CD4-positive, alpha-beta T cell (primary cell): ENCODE measurements at regions not wholly inside any gene's neighbourhood (a gene's known extent, or its start where the extent isn't known, plus 50 kb on each side); places are given as distances from the start of the nearest gene placed in this dataset.

Experiments used
- ATAC-seq: fragments of 200-7000 bp; cut with Tn5 transposase; one replicate; pipeline ENCODE4 v1.10.0; 2022; ENCODE audit warnings: mild to moderate bottlenecking; ENCODE audit not compliant: poor library complexity
- CTCF ChIA-PET: fragments of 350-600 bp; sonication (Branson Sonifier 250); formaldehyde crosslinking; loops from one replicate; lab custom pipeline; 2021; ENCODE audit warnings: antibody characterized with exemption, inconsistent platforms; lab: Charles Lee
- POLR2A ChIA-PET: fragments of 350-600 bp; sonication (Branson Sonifier 250); formaldehyde crosslinking; loops from one replicate; lab custom pipeline; 2021; ENCODE audit warnings: antibody characterized with exemption, inconsistent platforms; lab: Charles Lee
- DNase-seq, 14 experiments: peaks; one replicate each; pipeline ENCODE4 v3.0.0-alpha.2; 2013 to 2020; ENCODE audit warnings: mixed read lengths in 2 of 14
- H3K27ac ChIP-seq, 2 donors: one replicate each; pipeline versions ENCODE4 v1.5.1 to v1.7.0; 2013; ENCODE audit warnings: low read length in 2 of 2, low read depth in 1 of 2, mild to moderate bottlenecking in 1 of 2
- H3K27me3 ChIP-seq, 2 experiments: 1 replicate in 1 of 2; 2 replicates in 1 of 2; pipeline versions ENCODE4 v1.6.1 to v1.7.0; 2013; ENCODE audit warnings: low read length in 2 of 2, control low read depth in 1 of 2, mild to moderate bottlenecking in 1 of 2, moderate library complexity in 1 of 2; ENCODE audit not compliant: insufficient read depth in 2 of 2, control insufficient read depth in 1 of 2
- H3K36me3 ChIP-seq: one replicate; pipeline ENCODE4 v1.6.1; 2013; ENCODE audit warnings: low read length, control low read depth; ENCODE audit not compliant: insufficient read depth
- H3K4me1 ChIP-seq: one replicate; pipeline ENCODE4 v1.6.1; 2013; ENCODE audit warnings: low read length, control low read depth; ENCODE audit not compliant: insufficient read depth
- H3K4me3 ChIP-seq: one replicate; pipeline ENCODE4 v1.5.1; 2013; ENCODE audit warnings: mild to moderate bottlenecking, low read length, moderate library complexity
- H3K9me3 ChIP-seq, 2 experiments: 1 replicate in 1 of 2; 2 replicates in 1 of 2; pipeline versions ENCODE4 v1.6.1 to v1.7.0; 2013; ENCODE audit warnings: low read length in 2 of 2, mild to moderate bottlenecking in 2 of 2, control low read depth in 1 of 2, moderate library complexity in 1 of 2; ENCODE audit not compliant: control insufficient read depth in 1 of 2, insufficient read depth in 1 of 2
- H3K27ac Mint-ChIP-seq: one replicate; pipeline ENCODE4 v1.8.0; 2020; ENCODE audit warnings: mixed read lengths
- H3K27me3 Mint-ChIP-seq: one replicate; pipeline ENCODE4 v1.8.0; 2021; ENCODE audit warnings: mixed read lengths
- H3K36me3 Mint-ChIP-seq: one replicate; pipeline ENCODE4 v1.8.0; 2021; ENCODE audit warnings: low read depth, mixed read lengths
- H3K4me1 Mint-ChIP-seq: one replicate; pipeline ENCODE4 v1.8.0; 2021; ENCODE audit warnings: low read depth, mixed read lengths
- H3K4me3 Mint-ChIP-seq: one replicate; pipeline ENCODE4 v1.8.0; 2020; ENCODE audit warnings: mild to moderate bottlenecking, mixed read lengths
- H3K9me3 Mint-ChIP-seq: one replicate; pipeline ENCODE4 v1.8.0; 2020; ENCODE audit warnings: mixed read lengths
- intact Hi-C, 2 experiments: fragments of 100-400 bp; cut with DNase I in 1 of 2; cut with micrococcal nuclease in 1 of 2; formaldehyde crosslinking; loops; one replicate each; pipeline versions ENCODE4 v1.15.1 to v1.9.0; 2023 to 2025; cut with DNase I, micrococcal nuclease
- TF ChIP-seq, protein P1 (sequence below): fragments of 200-600 bp; IDR thresholded peaks from one replicate; pipeline ENCODE4 v1.8.0; 2022; ENCODE audit warnings: antibody characterized with exemption, mild to moderate bottlenecking

DNA sequence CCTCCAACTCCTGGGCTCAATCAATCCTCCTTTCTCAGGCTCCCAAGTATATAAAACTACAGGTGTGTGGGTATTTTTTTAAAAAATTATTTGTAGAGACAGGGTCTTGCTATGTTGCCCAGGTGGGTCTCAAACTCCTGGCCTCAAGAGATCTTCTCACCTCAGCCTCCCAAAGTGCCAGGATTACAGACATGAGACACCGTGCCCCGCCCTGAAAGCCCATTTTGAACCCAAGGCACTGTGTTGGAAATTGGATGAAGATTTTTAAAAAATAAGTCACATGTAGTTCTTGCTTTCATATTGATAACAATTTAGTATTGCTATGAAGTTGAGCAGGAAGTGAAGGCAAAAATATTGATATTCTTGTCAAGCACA, 472.5 kb upstream of the TNP1 start:
- Mint-ChIP-seq H3K4me3 (no peak overlapping the region), H3K36me3 (no peaks in the 10 kb centered on the region), H3K9me3 (no peaks in the 10 kb centered on the region), H3K27ac (no peak overlapping the region), H3K27me3 (no peaks in the 10 kb centered on the region), H3K4me1 (no peaks in the 10 kb centered on the region)
- no peak overlapping the region for H3K27ac ChIP-seq
- no peak for ATAC-seq
- intact Hi-C loops: no loop called here
- TF ChIP-seq, protein P1, sequence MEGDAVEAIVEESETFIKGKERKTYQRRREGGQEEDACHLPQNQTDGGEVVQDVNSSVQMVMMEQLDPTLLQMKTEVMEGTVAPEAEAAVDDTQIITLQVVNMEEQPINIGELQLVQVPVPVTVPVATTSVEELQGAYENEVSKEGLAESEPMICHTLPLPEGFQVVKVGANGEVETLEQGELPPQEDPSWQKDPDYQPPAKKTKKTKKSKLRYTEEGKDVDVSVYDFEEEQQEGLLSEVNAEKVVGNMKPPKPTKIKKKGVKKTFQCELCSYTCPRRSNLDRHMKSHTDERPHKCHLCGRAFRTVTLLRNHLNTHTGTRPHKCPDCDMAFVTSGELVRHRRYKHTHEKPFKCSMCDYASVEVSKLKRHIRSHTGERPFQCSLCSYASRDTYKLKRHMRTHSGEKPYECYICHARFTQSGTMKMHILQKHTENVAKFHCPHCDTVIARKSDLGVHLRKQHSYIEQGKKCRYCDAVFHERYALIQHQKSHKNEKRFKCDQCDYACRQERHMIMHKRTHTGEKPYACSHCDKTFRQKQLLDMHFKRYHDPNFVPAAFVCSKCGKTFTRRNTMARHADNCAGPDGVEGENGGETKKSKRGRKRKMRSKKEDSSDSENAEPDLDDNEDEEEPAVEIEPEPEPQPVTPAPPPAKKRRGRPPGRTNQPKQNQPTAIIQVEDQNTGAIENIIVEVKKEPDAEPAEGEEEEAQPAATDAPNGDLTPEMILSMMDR: no peak
- POLR2A ChIA-PET: no interaction called here
- H3K36me3 ChIP-seq: no peaks in the 10 kb centered on the region
- H3K4me1 ChIP-seq: no peaks in the 10 kb centered on the region
- H3K9me3 ChIP-seq: no peaks in the 10 kb centered on the region
- CTCF ChIA-PET: no interaction called here
- H3K27me3 ChIP-seq: peaks cover 0 to 2% of the 10 kb centered on the region in 2 experiments
- DNase-seq: no peak
- no peak overlapping the region for H3K4me3 ChIP-seq

- H3K36me3 Mint-ChIP-seq: no peaks in the 10 kb centered on the region
- no peaks in the 10 kb centered on the region for H3K4me1 ChIP-seq
- TF ChIP-seq, protein P1: no peak
- H3K27ac ChIP-seq: no peak overlapping the region
- H3K4me1 Mint-ChIP-seq: no peaks in the 10 kb centered on the region
- H3K9me3 Mint-ChIP-seq: no peaks in the 10 kb centered on the region
- no peak overlapping the region for H3K27ac Mint-ChIP-seq
- CTCF ChIA-PET: no interaction called here
- intact Hi-C loops: no loop called here
- no peaks in the 10 kb centered on the region for H3K27me3 Mint-ChIP-seq
- no peak for ATAC-seq
- DNase-seq: no peak
- no peaks in the 10 kb centered on the region for H3K36me3 ChIP-seq
- H3K4me3 ChIP-seq: no peak overlapping the region
- H3K27me3 ChIP-seq: peaks cover 0 to 2% of the 10 kb centered on the region in 2 experiments
- no peaks in the 10 kb centered on the region for H3K9me3 ChIP-seq
- no peak overlapping the region for H3K4me3 Mint-ChIP-seq
- POLR2A ChIA-PET: no interaction called here
Observed at GRCh38 chr2:217331523-217332416, 471.9 kb upstream of the TNP1 start.

- Mint-ChIP-seq H3K36me3 (no peaks in the 10 kb centered on the region), H3K4me1 (no peaks in the 10 kb centered on the region), H3K4me3 (no peak overlapping the region), H3K9me3 (no peaks in the 10 kb centered on the region), H3K27ac (no peak overlapping the region), H3K27me3 (no peaks in the 10 kb centered on the region)
- CTCF ChIA-PET: no interaction called here
- Histone ChIP-seq H3K9me3 (no peaks in the 10 kb centered on the region), H3K4me3 (no peak overlapping the region), H3K27me3 (peaks cover 0 to 2% of the 10 kb centered on the region in 2 experiments), H3K36me3 (no peaks in the 10 kb centered on the region), H3K4me1 (no peaks in the 10 kb centered on the region), H3K27ac (no peak overlapping the region)
- intact Hi-C loops: no loop called here
- DNase-seq: no peak
- TF ChIP-seq, protein P1: no peak
- ATAC-seq: no peak
- POLR2A ChIA-PET: no interaction called here
Observed at GRCh38 chr2:217330647-217331046, 470.8 kb upstream of the TNP1 start.
